Activated CD4-positive, alpha-beta T cell treated with anti-CD3 and anti-CD28 coated beads, Interleukin-2, Interleukin-6, amounts not matched to agents 100 ng/mL and 50 ng/mL, durations not matched to agents 16 hours and 8 hours (primary cell): ENCODE measurements at regions not wholly inside any gene's neighbourhood (a gene's known extent, or its start where the extent isn't known, plus 50 kb on each side); places are given as distances from the start of the nearest gene placed in this dataset.

Experiments
- DNase-seq: peaks from one replicate; pipeline ENCODE4 v3.0.0-alpha.2; 2020

- DNase-seq = no peak
Observed at GRCh38 chr20:63067721-63068560, 61.2 kb upstream of the BHLHE23 start.

- no peak for DNase-seq
Observed at GRCh38 chr20:63067266-63067635, 60.5 kb upstream of the BHLHE23 start.

GRCh38 chr20:63066506-63067265 is 59.9 kb upstream of the BHLHE23 start:
- no peak for DNase-seq

GRCh38 chr20:63065911-63066310 is 59.1 kb upstream of the BHLHE23 start:
- DNase-seq = no peak

- DNase-seq = no peak
Observed at GRCh38 chr20:63064745-63065711, 58.3 kb upstream of the BHLHE23 start.

- no peak for DNase-seq
Observed at GRCh38 chr20:63064310-63064709, 57.5 kb upstream of the BHLHE23 start.

GRCh38 chr20:63062188-63063140 is 55.7 kb upstream of the BHLHE23 start:
- DNase-seq = no peak

- DNase-seq = no peak
Observed at GRCh38 chr20:63061771-63062100, 55.0 kb upstream of the BHLHE23 start.

GRCh38 chr20:63061051-63061770 is 54.4 kb upstream of the BHLHE23 start:
- no peak for DNase-seq

- no peak for DNase-seq
Observed at GRCh38 chr20:63060057-63060991, 53.6 kb upstream of the BHLHE23 start.

- DNase-seq = no peak
Observed at GRCh38 chr20:63059684-63060056, 52.9 kb upstream of the BHLHE23 start.

GRCh38 chr20:63058696-63059335 is 52.1 kb upstream of the BHLHE23 start:
- DNase-seq = no peak

GRCh38 chr20:63057171-63058117 is 50.7 kb upstream of the BHLHE23 start:
- DNase-seq = no peak

GRCh38 chr20:63056236-63057170 is 49.7 kb upstream of the BHLHE23 start:
- peak; percentile 29 for DNase-seq
